SK-N-SH (cell line): ENCODE measurements at regions not wholly inside any gene's neighbourhood (a gene's known extent, or its start where the extent isn't known, plus 50 kb on each side); places are given as distances from the start of the nearest gene placed in this dataset.

ENCODE experiments used
- CTCF ChIA-PET: fragments of 300-600, 350-600 bp; formaldehyde crosslinking; extraction: SDS; loops from one replicate; lab custom pipeline; 2021; lab: Yijun Ruan, JAX
- POLR2A ChIA-PET: fragments of 350-600 bp; sonication (Branson Sonifier 250); formaldehyde crosslinking; extraction: SDS; loops from one replicate; lab custom pipeline; 2020; ENCODE audit warnings: antibody characterized with exemption, inconsistent platforms; lab: Yijun Ruan, JAX
- DNase-seq: peaks from one replicate; pipeline ENCODE4 v3.0.0; 2012
- H2AFZ ChIP-seq: fragments of 200-600 bp; sonication (generic); 2 replicates; pipeline ENCODE4 v1.8.1; 2016; ENCODE audit warnings: antibody characterized with exemption, mild to moderate bottlenecking, low read depth
- H3F3A ChIP-seq: fragments of 200-600 bp; sonication (generic); replicated peaks from 2 replicates; pipeline ENCODE3; 2016; ENCODE audit warnings: antibody characterized with exemption, mild to moderate bottlenecking; ENCODE audit not compliant: insufficient read depth
- H3K27ac ChIP-seq, 2 experiments: fragments of 200-500 bp in 1 of 2; fragments of 200-600 bp in 1 of 2; sonication (Bioruptor generic) in 1 of 2; sonication (generic), shearing (Covaris generic) in 1 of 2; 2 replicates each; pipeline versions ENCODE4 v1.5.1 to v1.6.1; 2014 to 2016; ENCODE audit warnings: low read depth in 2 of 2, inconsistent platforms in 1 of 2, low read length in 1 of 2, mild to moderate bottlenecking in 1 of 2, mixed read lengths in 1 of 2
- H3K27me3 ChIP-seq: fragments of 200-600 bp; sonication (generic), shearing (Covaris generic); 2 replicates; pipeline ENCODE4 v1.6.1; 2016; ENCODE audit warnings: mixed run types; ENCODE audit not compliant: insufficient read depth
- H3K36me3 ChIP-seq, 2 experiments: fragments of 200-500 bp in 1 of 2; fragments of 200-600 bp in 1 of 2; sonication (Bioruptor generic) in 1 of 2; sonication (generic) in 1 of 2; replicated peaks in 1 of 2; 2 replicates each; pipeline versions ENCODE3 to v1.5.1; 2014 to 2016; ENCODE audit warnings: low read length in 1 of 2, mild to moderate bottlenecking in 1 of 2; ENCODE audit not compliant: insufficient read depth in 2 of 2, control insufficient read depth in 1 of 2
- H3K4me1 ChIP-seq, 2 experiments: fragments of 200-500 bp in 1 of 2; fragments of 200-600 bp in 1 of 2; sonication (Bioruptor generic) in 1 of 2; sonication (generic), shearing (Covaris generic) in 1 of 2; 2 replicates each; pipeline versions ENCODE4 v1.5.1 to v1.6.1; 2014 to 2016; ENCODE audit warnings: low read depth in 1 of 2, low read length in 1 of 2, mixed run types in 1 of 2; ENCODE audit not compliant: insufficient read depth in 2 of 2, control insufficient read depth in 1 of 2
- H3K4me2 ChIP-seq: fragments of 200-600 bp; sonication (generic), shearing (Covaris generic); 2 replicates; pipeline ENCODE4 v1.6.1; 2017; ENCODE audit warnings: mixed run types
- H3K4me3 ChIP-seq, 2 experiments: fragments of 200-500 bp in 1 of 2; fragments of 200-600 bp in 1 of 2; sonication (Bioruptor generic) in 1 of 2; sonication (generic), shearing (Covaris generic) in 1 of 2; 2 replicates each; pipeline versions ENCODE4 v1.5.1 to v1.8.1; 2014 to 2016; ENCODE audit warnings: low read depth in 2 of 2, inconsistent platforms in 1 of 2, low read length in 1 of 2, mild to moderate bottlenecking in 1 of 2, mixed read lengths in 1 of 2, moderate library complexity in 1 of 2
- H3K79me2 ChIP-seq: fragments of 200-600 bp; sonication (generic); 2 replicates; pipeline ENCODE4 v1.8.1; 2017; ENCODE audit warnings: mild to moderate bottlenecking; ENCODE audit not compliant: insufficient read depth
- H3K9ac ChIP-seq: fragments of 200-600 bp; sonication (generic); 2 replicates; pipeline ENCODE4 v1.6.1; 2017; ENCODE audit warnings: mixed run types
- H3K9me2 ChIP-seq: fragments of 200-600 bp; sonication (generic); 2 replicates; pipeline ENCODE4 v1.6.1; 2017; ENCODE audit warnings: mixed run types
- H3K9me3 ChIP-seq: fragments of 200-600 bp; sonication (generic); 2 replicates; pipeline ENCODE4 v1.6.1; 2017; ENCODE audit warnings: mixed run types, mild to moderate bottlenecking, moderate library complexity
- H4K20me1 ChIP-seq: fragments of 200-600 bp; sonication (generic); 2 replicates; pipeline ENCODE4 v1.6.1; 2017; ENCODE audit warnings: mild to moderate bottlenecking, mixed run types; ENCODE audit not compliant: insufficient read depth
- CTCF ChIP-seq: fragments of 200-600 bp; sonication (generic); IDR thresholded peaks from 2 replicates; pipeline ENCODE4 v1.6.1; 2017; ENCODE audit warnings: antibody characterized with exemption, mild to moderate bottlenecking, moderate library complexity
- EP300 ChIP-seq, 2 experiments: IDR thresholded peaks; 2 replicates each; pipeline versions ENCODE4 v1.4.0 to v1.6.1; 2012; ENCODE audit warnings: borderline replicate concordance in 1 of 2, low read depth in 1 of 2, low read length in 1 of 2
- FOXJ3 ChIP-seq: sonication (generic); formaldehyde crosslinking; IDR thresholded peaks from 2 replicates; pipeline ENCODE4 v1.5.1; 2020; ENCODE audit warnings: mild to moderate bottlenecking, missing genetic modification reagents
- GABPA ChIP-seq: IDR thresholded peaks from 2 replicates; pipeline ENCODE4 v1.4.0; 2012; ENCODE audit warnings: low read depth, mild to moderate bottlenecking
- GATA2 ChIP-seq: sonication (generic); formaldehyde crosslinking; IDR thresholded peaks from 2 replicates; pipeline ENCODE4 v1.5.0; 2020; ENCODE audit warnings: mild to moderate bottlenecking, missing genetic modification reagents
- MEF2A ChIP-seq: IDR thresholded peaks from 2 replicates; pipeline ENCODE4 v1.4.0; 2012; ENCODE audit warnings: low read depth, borderline replicate concordance
- MXI1 ChIP-seq: IDR thresholded peaks from 2 replicates; pipeline ENCODE4 v1.6.1; 2012; ENCODE audit warnings: mild to moderate bottlenecking, low read depth, low read length, improper control_type of control experiment
- NFIC ChIP-seq: IDR thresholded peaks from 2 replicates; pipeline ENCODE4 v1.4.0; 2012; ENCODE audit warnings: borderline replicate concordance
- NRF1 ChIP-seq: IDR thresholded peaks from 2 replicates; pipeline ENCODE4 v1.6.1; 2012; ENCODE audit warnings: low read depth, mild to moderate bottlenecking, low read length
- PBX3 ChIP-seq: IDR thresholded peaks from 2 replicates; pipeline ENCODE4; 2012
- RFX5 ChIP-seq: IDR thresholded peaks from 2 replicates; pipeline ENCODE4 v1.6.1; 2012; ENCODE audit warnings: mild to moderate bottlenecking, improper control_type of control experiment, low read length
- TEAD4 ChIP-seq: IDR thresholded peaks from 2 replicates; pipeline ENCODE4 v1.4.0; 2012; ENCODE audit warnings: mild to moderate bottlenecking, borderline replicate concordance; ENCODE audit not compliant: insufficient read depth
- USF2 ChIP-seq: fragments of 150-350 bp; IDR thresholded peaks from 2 replicates; pipeline ENCODE4 v1.6.1; 2017; ENCODE audit warnings: antibody characterized with exemption, low read length, low read depth, borderline replicate concordance
- WGBS: methylation state at CpG from one replicate; pipeline ENCODE4 v1.1.6; 2017; ENCODE audit warnings: low lambda C conversion rate; 5-methylcytosine and 5-hydroxymethylcytosine counted together

- WGBS, result 21% methylated on average over 7 of the region's 7 CpGs
- no peaks in the 10 kb centered on the region for H3K9me2 ChIP-seq
- no peaks in the 10 kb centered on the region for H3F3A ChIP-seq
- H3K27me3 ChIP-seq, result no peaks in the 10 kb centered on the region
- H4K20me1 ChIP-seq, result 0 out of 2 replicates have a peak, but pooled peaks cover 3% of the 10 kb centered on the region
- H3K4me2 ChIP-seq, result no peak overlapping the region
- TF ChIP-seq RFX5, result no peak
- no peak for TF ChIP-seq NFIC
- TF ChIP-seq USF2, result no peak
- TF ChIP-seq FOXJ3 (CRISPR knock-in tag), result no peak
- no peak for TF ChIP-seq PBX3
- no peak for TF ChIP-seq NRF1
- H3K27ac ChIP-seq, result no peak overlapping the region
- no peaks in the 10 kb centered on the region for H3K36me3 ChIP-seq
- H3K79me2 ChIP-seq, result no peaks in the 10 kb centered on the region
- no peak overlapping the region for H3K9ac ChIP-seq
- H3K4me3 ChIP-seq, result no peak overlapping the region
- ChIA-PET POLR2A (no interaction called here), CTCF (interaction anchor here (1.5 kb wide), 1 partner anchor 194 kb away, joined by 3 read pairs; no protein-coding TSS in a partner anchor)
- H3K9me3 ChIP-seq, result no peaks in the 10 kb centered on the region
- H3K4me1 ChIP-seq, result no peaks in the 10 kb centered on the region
- H2AFZ ChIP-seq, result no peak overlapping the region
- no peak for DNase-seq
Measured at GRCh38 chr1:38641661-38642060, 217.9 kb downstream of the RRAGC start.

GRCh38 chr1:38640371-38640770, 219.2 kb downstream of the RRAGC start:
- Histone ChIP-seq H3K79me2 (no peaks in the 10 kb centered on the region), H3K27me3 (no peaks in the 10 kb centered on the region), H3K36me3 (no peaks in the 10 kb centered on the region), H4K20me1 (0 out of 2 replicates have a peak, but pooled peaks cover 3% of the 10 kb centered on the region), H3K27ac (no peak overlapping the region), H3K9ac (no peak overlapping the region), H2AFZ (no peak overlapping the region), H3K4me3 (no peak overlapping the region), H3K4me1 (no peaks in the 10 kb centered on the region), H3K4me2 (no peak overlapping the region), H3F3A (no peaks in the 10 kb centered on the region), H3K9me2 (no peaks in the 10 kb centered on the region), H3K9me3 (no peaks in the 10 kb centered on the region)
- ChIA-PET POLR2A (no interaction called here), CTCF (interaction anchor here (1.5 kb wide), 1 partner anchor 195 kb away, joined by 3 read pairs; no protein-coding TSS in a partner anchor)
- no peak for DNase-seq
- 1% methylated on average over 4 of the region's 4 CpGs for WGBS
- no peak for TF ChIP-seq PBX3
- no peak for TF ChIP-seq GABPA
- TF ChIP-seq TEAD4, result no peak
- no peak for TF ChIP-seq GATA2 (CRISPR knock-in tag)
- no peak for TF ChIP-seq MEF2A
- TF ChIP-seq RFX5, result no peak
- TF ChIP-seq EP300 (IDR thresholded peaks at IDR 0.05; ENCODE audit: borderline replicate concordance in 1 of 2, low read depth in 1 of 2, low read length in 1 of 2), result no peak
- no peak for TF ChIP-seq MXI1
- TF ChIP-seq CTCF, result no peak
